Natural killer cell treated with Interleukin-12 subunit alpha and Interleukin-12 subunit beta and Interleukin-15 and Interleukin-18, amount 100 ng/mL, for 72 hours (primary cell): ENCODE measurements at regions not wholly inside any gene's neighbourhood (a gene's known extent, or its start where the extent isn't known, plus 50 kb on each side); places are given as distances from the start of the nearest gene placed in this dataset.

Experiments
- ATAC-seq, 2 donors: fragments of 150-1000 bp; cut with Tn5 transposase in 1 of 2; sonication (Bioruptor Pico), chemical (Tn5 transposase) in 1 of 2; 2 replicates each; pipeline ENCODE4 v1.10.0; 2021
- DNase-seq: peaks from one replicate; pipeline ENCODE4 v3.0.0; 2022; ENCODE audit warnings: low spot score
- H3K27ac Mint-ChIP-seq, 2 donors: 1 replicate in 1 of 2; 2 replicates in 1 of 2; pipeline ENCODE4 v1.8.0; 2022; ENCODE audit warnings: mixed read lengths in 2 of 2, mild to moderate bottlenecking in 1 of 2, moderate library complexity in 1 of 2
- H3K27me3 Mint-ChIP-seq, 2 donors: 1 replicate in 1 of 2; 2 replicates in 1 of 2; pipeline ENCODE4 v1.8.0; 2022; ENCODE audit warnings: mixed read lengths in 2 of 2
- H3K36me3 Mint-ChIP-seq: one replicate; pipeline ENCODE4 v1.8.0; 2022; ENCODE audit warnings: mixed read lengths
- H3K4me1 Mint-ChIP-seq, 2 donors: 1 replicate in 1 of 2; 2 replicates in 1 of 2; pipeline ENCODE4 v1.8.0; 2022; ENCODE audit warnings: low read depth in 2 of 2, mixed read lengths in 2 of 2, mild to moderate bottlenecking in 1 of 2
- H3K4me3 Mint-ChIP-seq: one replicate; pipeline ENCODE4 v1.8.0; 2022; ENCODE audit warnings: mixed read lengths
- H3K9me3 Mint-ChIP-seq: 2 replicates; pipeline ENCODE4 v1.8.0; 2022; ENCODE audit warnings: mixed read lengths

DNA sequence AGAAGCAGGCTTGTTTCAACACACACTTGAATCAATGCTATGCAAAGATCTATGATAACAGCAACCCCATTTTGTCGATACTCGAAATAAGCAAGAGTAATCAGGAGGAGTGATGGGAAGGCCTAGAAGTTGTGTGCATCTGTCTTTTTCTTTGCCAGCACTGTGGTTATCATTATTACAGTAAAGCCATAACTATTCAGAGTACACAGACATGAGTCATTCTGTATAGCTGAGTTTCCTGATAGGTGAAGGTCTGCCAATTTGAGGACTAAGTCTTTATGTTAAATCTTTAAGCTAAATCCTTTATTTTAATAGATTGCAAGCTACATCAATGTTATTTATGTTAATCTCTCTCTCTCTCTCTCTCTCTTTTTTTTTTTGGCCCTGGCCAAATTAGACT is 1344.4 kb upstream of the CELF4 start:
- no peaks in the 10 kb centered on the region for H3K36me3 Mint-ChIP-seq
- no peaks in the 10 kb centered on the region for H3K4me1 Mint-ChIP-seq
- DNase-seq: no peak
- no peak overlapping the region for H3K4me3 Mint-ChIP-seq
- peaks cover 10% of the 10 kb centered on the region for H3K9me3 Mint-ChIP-seq
- no peak overlapping the region for H3K27ac Mint-ChIP-seq
- H3K27me3 Mint-ChIP-seq: no peaks in the 10 kb centered on the region
- ATAC-seq: no peak

DNA sequence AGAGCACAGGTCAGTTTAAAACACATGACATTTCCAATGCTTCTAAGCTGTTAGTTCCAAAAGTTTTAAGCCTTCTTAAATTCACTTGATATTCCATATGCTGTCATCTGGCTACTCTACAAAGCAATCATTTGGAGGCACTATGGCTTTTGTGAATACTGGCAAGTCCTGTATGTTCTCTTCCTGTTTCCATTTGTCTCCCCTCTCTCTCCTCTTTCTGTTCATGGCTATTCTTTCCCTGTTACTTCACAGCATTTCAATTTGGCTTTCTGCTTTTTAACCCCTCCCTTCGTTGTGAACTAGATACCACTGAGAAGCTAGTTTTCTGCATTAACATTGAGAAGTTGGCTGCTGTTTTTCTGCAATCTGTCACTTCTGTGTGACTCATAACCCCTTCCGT is 1337.2 kb upstream of the CELF4 start:
- DNase-seq: no peak
- Mint-ChIP-seq H3K27ac (no peak overlapping the region), H3K4me1 (no peaks in the 10 kb centered on the region), H3K9me3 (peaks cover 10% of the 10 kb centered on the region), H3K4me3 (no peak overlapping the region), H3K27me3 (no peaks in the 10 kb centered on the region), H3K36me3 (no peaks in the 10 kb centered on the region)
- ATAC-seq: no peak

DNA sequence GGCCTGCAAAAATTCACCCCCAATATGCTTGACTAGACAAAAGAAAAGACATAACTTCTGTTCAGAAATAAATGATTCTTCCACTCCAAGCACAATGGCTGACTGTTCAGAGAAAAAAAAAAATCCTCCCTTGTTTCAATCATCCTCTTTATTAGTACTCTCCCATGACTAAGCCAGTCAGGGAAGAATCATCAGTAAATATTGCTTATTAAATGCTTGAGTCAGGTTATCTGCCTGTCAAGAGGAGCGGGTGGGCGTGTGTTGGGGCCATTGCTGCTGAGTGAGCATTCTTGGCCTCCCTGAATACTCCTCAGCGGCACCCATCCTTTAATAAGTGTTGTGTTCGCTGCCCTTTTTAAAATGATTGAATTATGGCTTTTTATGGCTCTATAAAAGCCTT is 1334.8 kb upstream of the CELF4 start:
- Mint-ChIP-seq H3K36me3 (no peaks in the 10 kb centered on the region), H3K9me3 (peaks cover 17% of the 10 kb centered on the region), H3K27me3 (no peaks in the 10 kb centered on the region), H3K4me3 (no peak overlapping the region), H3K4me1 (no peaks in the 10 kb centered on the region), H3K27ac (no peak overlapping the region)
- no peak for DNase-seq
- ATAC-seq: no peak

DNA sequence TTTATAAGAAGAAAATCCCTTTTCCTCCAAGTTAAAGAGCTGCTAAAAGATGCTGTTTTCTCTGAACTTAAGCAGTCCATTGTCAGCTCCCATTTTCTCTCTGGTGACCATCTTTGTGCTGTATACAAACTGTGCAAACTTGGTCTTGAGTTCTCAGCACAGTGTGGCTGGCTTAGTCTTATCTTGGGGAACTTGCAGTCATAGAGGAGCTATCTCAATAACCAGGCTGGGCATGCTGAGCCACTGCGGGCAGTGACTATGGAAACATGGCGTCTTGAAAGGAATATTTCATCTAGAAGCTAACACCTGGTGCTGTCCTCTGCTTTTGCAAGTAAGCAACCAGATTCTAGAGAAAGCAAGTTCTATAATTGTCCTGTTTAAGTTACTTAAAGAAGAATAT is 1334.4 kb upstream of the CELF4 start:
- H3K4me3 Mint-ChIP-seq: no peak overlapping the region
- H3K36me3 Mint-ChIP-seq: no peaks in the 10 kb centered on the region
- H3K27me3 Mint-ChIP-seq: no peaks in the 10 kb centered on the region
- no peaks in the 10 kb centered on the region for H3K4me1 Mint-ChIP-seq
- H3K27ac Mint-ChIP-seq: no peak overlapping the region
- DNase-seq: no peak
- peaks cover 20% of the 10 kb centered on the region for H3K9me3 Mint-ChIP-seq
- ATAC-seq: no peak

DNA sequence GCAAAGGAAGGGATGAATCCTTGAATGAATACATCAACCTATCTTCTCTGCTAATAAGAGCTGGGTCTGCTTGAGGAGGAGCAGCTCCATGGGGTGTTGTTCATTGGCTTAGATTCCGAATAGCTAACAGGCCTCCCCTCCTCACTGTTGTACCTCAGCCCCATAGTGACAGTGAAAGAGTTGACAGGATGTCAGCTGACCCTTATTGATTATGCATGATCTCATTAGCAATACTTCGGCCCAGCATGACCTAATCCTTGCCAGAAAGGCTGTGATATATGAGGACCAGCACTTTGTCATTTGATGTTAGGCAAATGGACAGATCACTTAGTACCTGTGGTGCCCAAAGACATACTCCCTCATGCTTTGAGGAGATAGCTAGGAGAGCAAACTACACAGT is 1333.7 kb upstream of the CELF4 start:
- H3K9me3 Mint-ChIP-seq: peaks cover 25% of the 10 kb centered on the region
- no peaks in the 10 kb centered on the region for H3K4me1 Mint-ChIP-seq
- H3K4me3 Mint-ChIP-seq: no peak overlapping the region
- DNase-seq: no peak
- H3K36me3 Mint-ChIP-seq: no peaks in the 10 kb centered on the region
- H3K27me3 Mint-ChIP-seq: no peaks in the 10 kb centered on the region
- H3K27ac Mint-ChIP-seq: no peak overlapping the region
- ATAC-seq: no peak

DNA sequence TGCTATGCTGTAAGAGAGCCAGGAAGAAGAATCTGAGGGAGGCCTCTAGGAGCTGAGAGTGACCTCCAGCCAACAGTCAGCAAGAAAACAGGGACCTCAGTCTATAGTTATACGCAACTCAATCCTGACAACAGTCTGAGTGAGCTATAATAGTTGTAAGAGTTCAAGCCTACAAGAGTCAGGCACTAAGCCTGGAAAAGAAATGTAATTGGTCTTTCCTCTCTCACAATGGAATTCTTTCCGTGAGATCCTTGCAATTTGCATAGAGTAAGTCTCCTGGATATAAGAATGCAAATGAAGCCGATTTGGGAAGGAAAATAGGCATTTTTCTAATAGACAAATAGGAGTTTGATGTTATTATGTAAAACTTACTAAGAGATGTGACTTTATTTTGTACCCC is 1332.6 kb upstream of the CELF4 start:
- DNase-seq (no peak), ATAC-seq (no peak)
- no peaks in the 10 kb centered on the region for H3K4me1 Mint-ChIP-seq
- no peak overlapping the region for H3K4me3 Mint-ChIP-seq
- no peak overlapping the region for H3K27ac Mint-ChIP-seq
- H3K27me3 Mint-ChIP-seq: no peaks in the 10 kb centered on the region
- no peaks in the 10 kb centered on the region for H3K36me3 Mint-ChIP-seq
- peaks cover 31% of the 10 kb centered on the region for H3K9me3 Mint-ChIP-seq

DNA sequence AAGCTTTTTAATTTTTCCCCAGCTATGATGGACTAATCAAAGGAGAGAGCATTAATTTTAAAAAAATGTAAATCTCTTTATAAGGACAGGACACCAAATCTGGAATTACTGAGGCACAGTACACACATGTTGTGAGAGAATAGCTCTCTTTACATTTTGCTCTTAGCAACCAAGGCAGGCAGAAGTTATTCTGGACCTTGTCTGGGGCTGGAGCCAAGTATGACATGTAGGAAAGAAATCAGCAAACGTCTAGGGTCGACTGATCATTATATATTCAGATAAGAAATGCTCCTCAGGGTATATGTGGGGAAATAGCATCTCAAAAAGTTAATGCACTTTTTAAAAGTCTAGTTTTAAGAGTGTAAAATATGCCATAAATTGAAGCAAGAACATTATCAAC is 1330.0 kb upstream of the CELF4 start:
- Mint-ChIP-seq H3K4me1 (no peaks in the 10 kb centered on the region), H3K9me3 (peaks cover 21% of the 10 kb centered on the region), H3K4me3 (no peak overlapping the region), H3K36me3 (no peaks in the 10 kb centered on the region), H3K27ac (no peak overlapping the region), H3K27me3 (no peaks in the 10 kb centered on the region)
- DNase-seq: no peak
- no peak for ATAC-seq

DNA sequence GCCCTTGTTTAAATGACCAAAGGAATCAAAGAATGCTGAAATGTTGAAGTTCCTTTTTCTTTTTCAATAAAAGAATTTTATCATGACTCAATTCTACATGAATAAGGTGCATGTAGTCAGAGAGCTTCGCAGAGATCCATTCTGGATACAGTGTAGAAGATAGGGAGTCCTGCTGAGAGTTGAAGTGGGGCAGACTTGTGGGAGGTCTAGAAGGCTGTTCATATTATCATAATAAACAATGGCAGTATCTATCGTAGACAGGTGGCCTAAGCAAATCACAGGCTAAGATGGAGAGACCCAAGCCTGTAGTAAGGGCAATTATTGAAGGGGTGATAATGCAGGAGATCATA is 1322.0 kb upstream of the CELF4 start:
- DNase-seq (no peak), ATAC-seq (no peak)
- Mint-ChIP-seq H3K27ac (no peak overlapping the region), H3K4me1 (no peaks in the 10 kb centered on the region), H3K4me3 (no peak overlapping the region), H3K27me3 (no peaks in the 10 kb centered on the region), H3K9me3 (peaks cover 18% of the 10 kb centered on the region), H3K36me3 (no peaks in the 10 kb centered on the region)

DNA sequence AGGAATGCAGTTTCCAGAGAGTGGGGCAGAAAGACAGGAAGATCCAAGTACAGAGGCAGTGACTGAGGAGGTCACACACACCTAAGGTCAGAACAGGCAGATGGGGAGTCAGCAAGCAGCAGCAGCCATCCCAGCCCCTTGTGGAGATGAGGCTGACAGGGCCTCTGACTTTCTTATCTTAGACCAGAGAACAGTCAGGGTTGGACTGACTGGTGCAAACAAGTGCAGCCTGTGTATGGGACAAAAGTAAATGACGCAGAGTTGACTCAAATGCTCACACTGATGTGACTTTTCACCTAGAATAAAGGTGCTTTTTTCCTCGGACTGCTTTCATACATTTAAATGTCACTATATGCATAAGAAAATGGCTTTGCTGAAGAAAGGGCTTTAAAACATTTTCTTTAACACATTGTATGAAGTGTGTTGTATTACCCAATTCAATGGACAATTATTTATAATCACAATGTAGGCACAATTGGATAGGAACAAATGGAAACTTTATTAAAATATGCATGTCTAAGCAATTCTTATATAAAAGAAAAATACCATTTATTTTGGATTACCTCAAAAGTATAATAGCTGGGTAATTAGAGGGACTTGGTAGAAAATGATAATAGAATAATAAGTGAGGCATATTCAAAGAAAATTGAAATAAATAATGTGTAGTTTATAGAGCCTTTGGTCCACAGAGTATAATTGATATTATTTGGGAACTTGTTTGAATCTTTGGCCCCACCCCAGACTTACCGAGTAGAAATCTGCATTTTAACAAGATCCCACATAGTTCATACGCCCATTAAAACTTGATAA is 1321.5 kb upstream of the CELF4 start:
- no peaks in the 10 kb centered on the region for H3K27me3 Mint-ChIP-seq
- H3K9me3 Mint-ChIP-seq: peaks cover 18% of the 10 kb centered on the region
- no peaks in the 10 kb centered on the region for H3K4me1 Mint-ChIP-seq
- ATAC-seq: no peak
- no peak overlapping the region for H3K4me3 Mint-ChIP-seq
- no peak overlapping the region for H3K27ac Mint-ChIP-seq
- H3K36me3 Mint-ChIP-seq: no peaks in the 10 kb centered on the region
- DNase-seq: no peak

DNA sequence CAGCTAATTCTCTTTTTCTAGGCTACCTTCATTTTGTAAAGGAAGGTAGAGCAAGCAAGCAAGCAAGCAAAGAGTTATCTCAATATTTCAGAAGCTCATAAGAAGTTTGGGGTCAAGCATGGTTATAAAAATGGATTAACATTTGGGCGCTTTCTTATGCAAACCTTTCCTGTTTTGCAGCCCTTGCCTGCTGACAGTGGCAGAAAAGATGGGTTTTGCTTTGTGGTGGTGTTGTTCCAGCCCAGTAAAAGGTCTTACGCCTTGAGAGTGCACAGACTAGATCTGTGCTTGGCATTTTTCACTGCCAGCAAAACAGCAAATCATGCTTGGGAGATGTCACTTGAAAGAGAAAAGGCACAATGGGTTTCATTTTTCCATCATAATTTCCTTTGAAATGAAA is 1320.6 kb upstream of the CELF4 start:
- Mint-ChIP-seq H3K4me1 (no peaks in the 10 kb centered on the region), H3K36me3 (no peaks in the 10 kb centered on the region), H3K4me3 (no peak overlapping the region), H3K27ac (no peak overlapping the region), H3K27me3 (no peaks in the 10 kb centered on the region), H3K9me3 (peaks cover 25% of the 10 kb centered on the region)
- no peak for ATAC-seq
- no peak for DNase-seq

DNA sequence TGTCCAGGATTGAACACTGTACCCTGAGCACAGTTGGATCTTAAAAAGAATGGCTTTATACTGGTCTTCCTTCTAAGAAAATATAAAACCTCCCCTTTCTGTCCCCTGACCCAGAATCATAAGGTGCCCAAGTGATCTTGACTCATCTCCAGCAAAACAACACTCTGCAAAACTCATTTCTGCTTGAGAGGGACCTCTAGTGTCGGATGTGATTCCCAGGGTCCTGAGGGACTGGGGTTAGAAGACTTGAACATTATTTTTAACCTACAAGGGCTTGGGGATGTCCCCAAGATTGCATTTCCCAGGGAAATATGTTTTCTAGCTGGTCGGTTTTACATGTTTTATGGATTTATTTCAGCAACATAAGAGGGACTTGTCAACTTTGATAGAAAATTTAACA is 1318.5 kb upstream of the CELF4 start:
- H3K4me1 Mint-ChIP-seq: no peaks in the 10 kb centered on the region
- ATAC-seq (no peak), DNase-seq (no peak)
- no peaks in the 10 kb centered on the region for H3K27me3 Mint-ChIP-seq
- H3K9me3 Mint-ChIP-seq: peaks cover 33% of the 10 kb centered on the region
- H3K27ac Mint-ChIP-seq: no peak overlapping the region
- H3K36me3 Mint-ChIP-seq: no peaks in the 10 kb centered on the region
- H3K4me3 Mint-ChIP-seq: no peak overlapping the region

DNA sequence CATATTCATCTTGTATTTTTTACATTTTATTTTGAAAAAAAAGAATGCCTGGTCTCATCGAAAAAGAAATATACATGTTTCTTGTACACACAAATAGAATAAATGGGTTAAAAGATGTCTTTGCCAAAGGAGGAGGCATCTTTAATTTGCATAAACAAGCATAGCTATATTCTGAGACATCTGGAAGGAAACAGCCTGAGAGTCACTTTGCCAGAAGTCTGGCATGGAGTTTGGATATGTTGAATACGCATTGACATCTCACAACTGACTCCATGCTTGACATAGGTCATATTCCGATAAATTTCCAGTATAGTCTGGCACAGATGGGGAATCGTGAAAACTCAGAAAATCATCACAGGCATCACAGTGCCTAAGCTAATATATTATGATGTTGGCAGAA is 1317.5 kb upstream of the CELF4 start:
- Mint-ChIP-seq H3K27me3 (no peaks in the 10 kb centered on the region), H3K4me3 (no peak overlapping the region), H3K4me1 (no peaks in the 10 kb centered on the region), H3K9me3 (peaks cover 29% of the 10 kb centered on the region), H3K36me3 (no peaks in the 10 kb centered on the region), H3K27ac (no peak overlapping the region)
- ATAC-seq (no peak), DNase-seq (no peak)

DNA sequence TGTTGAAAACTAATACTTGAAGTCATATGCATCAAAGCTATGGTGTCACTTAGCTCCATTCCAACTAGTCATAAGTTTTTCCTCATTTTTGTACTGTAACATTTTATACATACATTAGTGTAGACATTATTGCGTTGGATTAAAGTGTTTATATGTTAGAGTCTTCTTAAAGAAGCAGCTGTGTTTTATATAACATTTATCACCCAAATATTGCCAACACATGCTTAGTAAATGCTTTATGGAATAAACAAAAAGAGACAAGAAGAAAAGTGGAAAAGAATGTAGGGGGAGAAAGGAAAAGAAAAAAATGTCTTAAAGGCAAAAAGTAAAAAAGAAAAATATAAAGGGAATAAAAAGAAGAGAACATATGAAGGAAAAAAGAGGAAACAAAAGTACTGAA is 1314.3 kb upstream of the CELF4 start:
- Mint-ChIP-seq H3K36me3 (no peaks in the 10 kb centered on the region), H3K27ac (no peak overlapping the region), H3K4me3 (no peak overlapping the region), H3K27me3 (no peaks in the 10 kb centered on the region), H3K4me1 (no peaks in the 10 kb centered on the region), H3K9me3 (peaks cover 26% of the 10 kb centered on the region)
- DNase-seq (no peak), ATAC-seq (no peak)

DNA sequence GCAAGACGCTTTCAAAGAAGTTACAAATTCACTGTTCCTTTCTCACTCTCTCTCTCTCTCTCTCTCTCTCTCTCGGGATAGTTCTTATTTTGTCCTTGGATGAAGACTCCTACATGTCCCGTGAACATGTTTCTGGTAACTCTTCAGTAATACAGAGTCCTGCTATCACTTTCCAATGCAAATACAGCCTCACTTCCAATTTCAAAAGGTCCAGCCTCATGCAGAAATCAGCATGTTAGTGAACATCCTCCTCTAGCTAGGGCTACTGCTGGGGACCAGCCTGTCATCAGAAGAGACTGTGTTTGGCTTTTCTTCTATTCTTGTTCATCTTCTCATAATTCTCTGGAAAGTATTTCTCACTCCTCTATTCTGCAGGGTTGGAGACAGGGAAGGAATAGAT is 1306.7 kb upstream of the CELF4 start:
- no peak for ATAC-seq
- Mint-ChIP-seq H3K4me1 (no peaks in the 10 kb centered on the region), H3K36me3 (no peaks in the 10 kb centered on the region), H3K4me3 (no peak overlapping the region), H3K27ac (no peak overlapping the region), H3K9me3 (peaks cover 27% of the 10 kb centered on the region), H3K27me3 (no peaks in the 10 kb centered on the region)
- DNase-seq: no peak

DNA sequence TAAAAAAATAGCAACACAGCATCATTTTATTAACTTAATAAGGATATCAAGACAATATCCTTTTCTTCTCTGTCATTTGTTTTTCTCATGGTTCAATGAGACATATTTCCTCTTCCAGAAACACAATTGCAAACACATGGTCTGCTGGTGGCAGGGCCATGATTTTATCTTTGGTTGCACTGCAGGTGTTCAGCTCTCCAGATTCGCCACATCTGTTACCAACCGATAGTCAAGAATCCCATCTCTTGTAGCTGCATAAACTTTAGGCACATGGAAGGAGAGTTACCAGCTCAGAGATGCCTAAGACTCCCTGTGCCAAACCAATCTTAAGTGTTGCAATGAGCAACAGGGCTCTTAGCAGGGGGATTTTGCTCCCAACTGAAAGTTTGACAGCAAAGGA is 1303.2 kb upstream of the CELF4 start:
- no peak for ATAC-seq

More for the DNA sequence above, 1303.2 kb upstream of the CELF4 start:
- no peaks in the 10 kb centered on the region for H3K27me3 Mint-ChIP-seq
- no peak for DNase-seq
- no peaks in the 10 kb centered on the region for H3K36me3 Mint-ChIP-seq
- H3K4me1 Mint-ChIP-seq: no peaks in the 10 kb centered on the region
- H3K27ac Mint-ChIP-seq: no peak overlapping the region
- H3K9me3 Mint-ChIP-seq: peaks cover 29% of the 10 kb centered on the region
- H3K4me3 Mint-ChIP-seq: no peak overlapping the region
